Endothelial cell of umbilical vein (primary cell): ENCODE measurements at regions not wholly inside any gene's neighbourhood (a gene's known extent, or its start where the extent isn't known, plus 50 kb on each side); places are given as distances from the start of the nearest gene placed in this dataset.

Experiments
- BruUV-seq: library from RNA; stranded (reverse); fragments of 400-500 nt; replicated peaks from 2 replicates; lab custom pipeline; 2021; lab: Mats Ljungman, UMichigan
- CTCF ChIA-PET: fragments of 300-600, 350-600 bp; sonication (Branson Sonifier 250); formaldehyde crosslinking; loops from one replicate; lab custom pipeline; 2021; ENCODE audit warnings: antibody characterized with exemption, inconsistent platforms; lab: Charles Lee
- POLR2A ChIA-PET: fragments of 300-600, 350-600 bp; sonication (Branson Sonifier 250); formaldehyde crosslinking; loops from one replicate; lab custom pipeline; 2021; ENCODE audit warnings: antibody characterized with exemption, inconsistent platforms; lab: Charles Lee
- DNase-seq: peaks from one replicate; pipeline ENCODE4 v3.0.0-alpha.2; 2011; ENCODE audit warnings: low read depth, low spot score
- FAIRE-seq: peaks from 2 replicates; lab custom pipeline; 2011; peaks lifted over from hg19 to GRCh38; lab: Jason Lieb, UNC
- H2AFZ ChIP-seq: 2 replicates; pipeline ENCODE4 v1.6.0; 2012; ENCODE audit warnings: low read depth, low read length, control low read depth, inconsistent platforms
- H3K27ac ChIP-seq: 2 replicates; pipeline ENCODE4 v1.5.1; 2011; ENCODE audit warnings: low read depth, mild to moderate bottlenecking, control low read depth, low read length, moderate library complexity; ENCODE audit not compliant: insufficient read depth
- H3K27me3 ChIP-seq, 2 experiments: 2 replicates each; pipeline versions ENCODE4 v1.6.0 to v1.6.1; 2011; ENCODE audit warnings: low read length in 2 of 2, mixed read lengths in 1 of 2; ENCODE audit not compliant: control insufficient read depth in 2 of 2, insufficient read depth in 2 of 2
- H3K36me3 ChIP-seq, 2 experiments: 2 replicates in 1 of 2; 3 replicates in 1 of 2; pipeline ENCODE4 v1.5.1; 2011; ENCODE audit warnings: low read length in 2 of 2, mild to moderate bottlenecking in 1 of 2, moderate library complexity in 1 of 2; ENCODE audit not compliant: control insufficient read depth in 2 of 2, insufficient read depth in 2 of 2; ENCODE audit errors: extremely low read depth in 1 of 2
- H3K4me1 ChIP-seq: 3 replicates; pipeline ENCODE4 v1.5.1; 2011; ENCODE audit warnings: mild to moderate bottlenecking, low read length; ENCODE audit not compliant: control insufficient read depth, insufficient read depth; ENCODE audit errors: extremely low read depth
- H3K4me2 ChIP-seq: 2 replicates; pipeline ENCODE4 v1.6.1; 2011; ENCODE audit warnings: low read length, control low read depth, mixed read lengths; ENCODE audit not compliant: insufficient read depth
- H3K4me3 ChIP-seq, 3 experiments: fragments of 200-600 bp in 1 of 3; sonication (generic), shearing (Covaris generic) in 1 of 3; replicated peaks in 1 of 3; 2 replicates each; pipeline ENCODE4 v1.5.1; 2011 to 2016; ENCODE audit warnings: control low read depth in 3 of 3, low read length in 3 of 3, mild to moderate bottlenecking in 2 of 3, inconsistent platforms in 1 of 3, low read depth in 1 of 3, moderate library complexity in 1 of 3; ENCODE audit not compliant: insufficient read depth in 1 of 3
- H3K79me2 ChIP-seq: 2 replicates; pipeline ENCODE4 v1.6.0; 2012; ENCODE audit warnings: low read length, inconsistent platforms; ENCODE audit not compliant: control insufficient read depth, insufficient read depth
- H3K9ac ChIP-seq: replicated peaks from 2 replicates; pipeline ENCODE3; 2011; ENCODE audit warnings: low read length, control low read depth; ENCODE audit not compliant: insufficient read depth; ENCODE audit errors: extremely low read depth
- H3K9me1 ChIP-seq: replicated peaks from 3 replicates; pipeline ENCODE4 v1.6.0; 2011; ENCODE audit warnings: mild to moderate bottlenecking, low read length; ENCODE audit not compliant: control insufficient read depth, insufficient read depth; ENCODE audit errors: extremely low read depth
- H3K9me3 ChIP-seq: replicated peaks from 2 replicates; pipeline ENCODE4 v1.5.1; 2012; ENCODE audit warnings: low read length, inconsistent platforms; ENCODE audit not compliant: control insufficient read depth, insufficient read depth
- H4K20me1 ChIP-seq: replicated peaks from 2 replicates; pipeline ENCODE3; 2011; ENCODE audit warnings: mild to moderate bottlenecking, low read length; ENCODE audit not compliant: control insufficient read depth, insufficient read depth; ENCODE audit errors: extremely low read depth
- CTCF ChIP-seq, 2 donors: IDR thresholded peaks; 1 replicate in 1 of 2; 2 replicates in 1 of 2; pipeline ENCODE4 v1.5.1; 2011; ENCODE audit warnings: low read length in 2 of 2, mild to moderate bottlenecking in 2 of 2, moderate library complexity in 2 of 2, control low read depth in 1 of 2, inconsistent platforms in 1 of 2, low read depth in 1 of 2; ENCODE audit not compliant: insufficient read depth in 1 of 2; ENCODE audit errors: extremely low read depth in 1 of 2
- JUN ChIP-seq: IDR thresholded peaks from 2 replicates; pipeline ENCODE4 v1.6.1; 2011; ENCODE audit warnings: borderline replicate concordance, low read depth; ENCODE audit not compliant: insufficient read length, insufficient read depth
- POLR2AphosphoS5 ChIP-seq: IDR thresholded peaks from 2 replicates; pipeline ENCODE4 v1.6.1; 2012; ENCODE audit warnings: low read depth, mild to moderate bottlenecking, control low read depth, low read length, moderate library complexity; ENCODE audit not compliant: insufficient read depth
- dilution Hi-C: fragments of 300-500 bp; cut with MboI; formaldehyde crosslinking; loops from one replicate; pipeline ENCODE4 v1.15.0; 2019; ENCODE audit warnings: low sequenced_read_pairs; ENCODE audit not compliant: extremely low pct_ligation_motif_present
- intact Hi-C: fragments of 100-400 bp; cut with micrococcal nuclease; formaldehyde crosslinking; loops from one replicate; pipeline ENCODE4 v1.10.0; 2022
- TF ChIP-seq, protein P1 (sequence below): IDR thresholded peaks from 2 replicates; pipeline ENCODE4 v1.6.1; 2011; ENCODE audit not compliant: insufficient read depth, insufficient read length

DNA sequence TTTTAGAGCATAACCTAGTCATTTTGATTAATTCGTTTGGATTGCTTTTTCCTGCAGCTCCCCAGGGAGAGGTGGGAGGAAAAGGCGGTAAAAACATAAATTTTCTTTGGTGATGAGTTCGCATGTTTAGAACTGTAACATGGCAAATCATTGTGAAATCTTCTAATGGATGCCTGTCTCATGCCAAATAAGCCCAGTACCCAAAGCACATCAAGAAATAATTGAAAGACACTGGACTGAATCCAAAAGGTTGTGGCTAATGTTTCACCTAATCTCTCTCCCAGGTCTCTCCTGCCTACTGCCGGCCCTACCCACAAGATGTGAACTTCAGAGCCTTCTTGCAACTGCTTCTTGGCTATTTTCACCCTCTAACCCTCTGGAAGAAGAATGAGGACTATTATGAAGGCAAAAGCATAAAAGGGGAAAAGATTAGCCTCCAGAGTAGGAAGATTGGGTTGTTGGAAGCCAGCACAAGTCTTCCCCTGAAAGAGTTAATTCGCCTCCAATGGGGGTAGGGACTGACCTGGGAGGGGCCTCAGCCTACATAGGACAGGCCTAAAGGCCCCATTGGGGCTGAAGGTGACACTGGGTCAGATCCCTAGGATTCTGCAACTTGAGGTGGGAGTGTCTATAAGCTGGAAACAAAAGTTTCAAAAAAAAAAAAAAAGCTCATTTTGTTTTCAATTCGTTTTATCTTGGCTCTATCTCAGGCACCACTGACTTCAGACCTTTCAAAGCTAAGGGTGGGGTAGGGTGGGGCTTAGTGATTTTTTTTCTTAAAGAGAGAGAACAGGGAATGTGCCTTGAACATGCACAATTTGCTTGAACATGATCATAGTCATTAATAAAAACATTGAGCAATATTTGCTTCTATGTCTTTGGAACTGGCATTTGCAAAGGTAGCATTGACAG, 278.6 kb upstream of the KLF3 start:
- Histone ChIP-seq H3K4me1 (no peaks in the 10 kb centered on the region), H3K27me3 (peaks cover 3 to 6% of the 10 kb centered on the region in 2 experiments), H3K79me2 (no peaks in the 10 kb centered on the region), H2AFZ (no peak overlapping the region), H4K20me1 (no peaks in the 10 kb centered on the region), H3K4me2 (no peak overlapping the region), H3K36me3 (no peaks in the 10 kb centered on the region), H3K27ac (no peak overlapping the region), H3K9me1 (no peaks in the 10 kb centered on the region), H3K9ac (no peak overlapping the region), H3K4me3 (no peak overlapping the region), H3K9me3 (no peaks in the 10 kb centered on the region)
- BruUV-seq: no TSS peak
- POLR2A ChIA-PET: no interaction called here
- DNase-seq (no peak), FAIRE-seq (no peak)
- CTCF ChIA-PET: interaction anchor here (1.1 kb wide), 1 partner anchor 65 kb away, joined by 4 read pairs; no protein-coding TSS in a partner anchor
- intact Hi-C loops: no loop called here
- dilution Hi-C loops: no loop called here
- TF ChIP-seq JUN (no peak), CTCF (IDR thresholded peaks at IDR 0.05; ENCODE audit: extremely low read depth in 1 of 2, insufficient read depth in 1 of 2, low read depth in 1 of 2, low read length in 2 of 2) (no peak), POLR2AphosphoS5 (no peak)
- TF ChIP-seq, protein P1, sequence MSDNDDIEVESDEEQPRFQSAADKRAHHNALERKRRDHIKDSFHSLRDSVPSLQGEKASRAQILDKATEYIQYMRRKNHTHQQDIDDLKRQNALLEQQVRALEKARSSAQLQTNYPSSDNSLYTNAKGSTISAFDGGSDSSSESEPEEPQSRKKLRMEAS: no peak
